PC-3 (cell line): ENCODE measurements at regions not wholly inside any gene's neighbourhood (a gene's known extent, or its start where the extent isn't known, plus 50 kb on each side); places are given as distances from the start of the nearest gene placed in this dataset.

Experiments
- CTCF ChIP-seq: fragments of 300-600 bp; sonication (generic); conservative IDR thresholded peaks from 2 replicates; pipeline ENCODE4 v1.5.1; 2017; ENCODE audit warnings: antibody characterized with exemption, low read depth, mild to moderate bottlenecking, low read length
- EZH2 ChIP-seq: fragments of 300-600 bp; sonication (generic); IDR thresholded peaks from one replicate; pipeline ENCODE4 v1.6.1; 2017; ENCODE audit warnings: antibody characterized with exemption, mild to moderate bottlenecking, low read length; ENCODE audit not compliant: unreplicated experiment
- EZH2phosphoT487 ChIP-seq: fragments of 300-600 bp; sonication (generic); IDR thresholded peaks from 2 replicates; pipeline ENCODE4 v1.6.1; 2018; ENCODE audit warnings: mild to moderate bottlenecking, antibody characterized with exemption, low read length, borderline replicate concordance

GRCh38 chr21:17396948-17397347 is 115.9 kb upstream of the CXADR start:
- TF ChIP-seq CTCF (no peak), EZH2 (no peak), EZH2phosphoT487 (no peak)
